PC-9 (cell line): ENCODE measurements at regions not wholly inside any gene's neighbourhood (a gene's known extent, or its start where the extent isn't known, plus 50 kb on each side); places are given as distances from the start of the nearest gene placed in this dataset.

Source experiments
- BruUV-seq: library from RNA; stranded (reverse); fragments of 400-500 nt; replicated peaks from 2 replicates; lab custom pipeline; 2021; lab: Mats Ljungman, UMichigan
- CTCF ChIA-PET: fragments of 300-600 bp; sonication (Branson Sonifier 250); formaldehyde crosslinking; loops from one replicate; lab custom pipeline; 2022; ENCODE audit warnings: antibody characterized with exemption; lab: Charles Lee
- POLR2A ChIA-PET: fragments of 300-600 bp; sonication (Branson Sonifier 250); formaldehyde crosslinking; loops from one replicate; lab custom pipeline; 2022; ENCODE audit warnings: antibody characterized with exemption; ENCODE audit not compliant: unreplicated experiment; lab: Charles Lee
- DNase-seq, 2 experiments: peaks; one replicate each; pipeline versions ENCODE4 v3.0.0 to v3.0.0-alpha.2; 2015 to 2022; ENCODE audit warnings: mixed read lengths in 1 of 2
- H2AFZ ChIP-seq: fragments of 200-600 bp; sonication (generic); 2 replicates; pipeline ENCODE4 v1.8.1; 2017; ENCODE audit warnings: antibody characterized with exemption
- H3F3A ChIP-seq: fragments of 200-600 bp; sonication (generic); 2 replicates; pipeline ENCODE4 v1.8.1; 2017; ENCODE audit warnings: antibody characterized with exemption, mild to moderate bottlenecking, low read depth; ENCODE audit not compliant: insufficient read depth
- H3K27ac ChIP-seq: fragments of 200-600 bp; sonication (generic); 2 replicates; pipeline ENCODE4 v1.6.1; 2016; ENCODE audit warnings: mixed run types
- H3K27me3 ChIP-seq: fragments of 200-600 bp; sonication (generic); 2 replicates; pipeline ENCODE4 v1.6.1; 2016; ENCODE audit warnings: low read depth, mixed run types; ENCODE audit not compliant: insufficient read depth
- H3K36me3 ChIP-seq: fragments of 200-600 bp; sonication (generic); 2 replicates; pipeline ENCODE4 v1.6.1; 2016; ENCODE audit warnings: low read depth, mixed run types
- H3K4me1 ChIP-seq: fragments of 200-600 bp; sonication (generic); replicated peaks from 2 replicates; pipeline ENCODE4 v1.6.1; 2016; ENCODE audit warnings: mixed run types; ENCODE audit not compliant: insufficient read depth
- H3K4me2 ChIP-seq: fragments of 200-600 bp; sonication (generic); 2 replicates; pipeline ENCODE4 v1.6.1; 2017; ENCODE audit warnings: mixed run types
- H3K4me3 ChIP-seq: fragments of 200-600 bp; sonication (generic); 2 replicates; pipeline ENCODE4 v1.6.1; 2016; ENCODE audit warnings: mixed run types
- H3K79me2 ChIP-seq: fragments of 200-600 bp; sonication (generic); 2 replicates; pipeline ENCODE4 v1.6.1; 2017; ENCODE audit warnings: low read depth, mixed run types
- H3K9me2 ChIP-seq: fragments of 200-600 bp; sonication (generic); 2 replicates; pipeline ENCODE4 v1.8.1; 2017; ENCODE audit warnings: mild to moderate bottlenecking; ENCODE audit not compliant: insufficient read depth
- H3K9me3 ChIP-seq: fragments of 200-600 bp; sonication (generic); 2 replicates; pipeline ENCODE4 v1.8.1; 2016; ENCODE audit warnings: low read depth; ENCODE audit not compliant: insufficient read depth
- H4K20me1 ChIP-seq: fragments of 200-600 bp; sonication (generic); 2 replicates; pipeline ENCODE4 v1.8.1; 2017; ENCODE audit not compliant: insufficient read depth
- CTCF ChIP-seq: fragments of 200-600 bp; sonication (generic); conservative IDR thresholded peaks from 2 replicates; pipeline ENCODE4 v1.6.1; 2017; ENCODE audit warnings: mixed run types, antibody characterized with exemption, mild to moderate bottlenecking, moderate library complexity
- EZH2 ChIP-seq: fragments of 200-600 bp; sonication (generic); IDR thresholded peaks from 2 replicates; pipeline ENCODE4 v1.8.0; 2017; ENCODE audit warnings: antibody characterized with exemption, low read depth
- intact Hi-C: fragments of 100-400 bp; cut with micrococcal nuclease; formaldehyde crosslinking; loops from one replicate; pipeline ENCODE4 v1.10.0; 2022; ENCODE audit not compliant: unreplicated experiment

- CTCF ChIA-PET: no interaction called here
- Histone ChIP-seq H3F3A (no peaks in the 10 kb centered on the region), H3K79me2 (no peaks in the 10 kb centered on the region), H3K27ac (no peak overlapping the region), H3K4me1 (no peaks in the 10 kb centered on the region), H4K20me1 (no peaks in the 10 kb centered on the region), H3K9me3 (no peaks in the 10 kb centered on the region), H3K4me2 (no peak overlapping the region), H3K4me3 (no peak overlapping the region), H2AFZ (no peak overlapping the region), H3K9me2 (no peaks in the 10 kb centered on the region), H3K27me3 (peaks cover 47% of the 10 kb centered on the region), H3K36me3 (no peaks in the 10 kb centered on the region)
- no TSS peak for BruUV-seq
- POLR2A ChIA-PET: no interaction called here
- intact Hi-C loops: no loop called here
- TF ChIP-seq EZH2 (no peak), CTCF (no peak)
- no peak for DNase-seq
These were observed 72.2 kb downstream of the CRLF2 start for GRCh38 chrX:1140236-1140681.

DNA sequence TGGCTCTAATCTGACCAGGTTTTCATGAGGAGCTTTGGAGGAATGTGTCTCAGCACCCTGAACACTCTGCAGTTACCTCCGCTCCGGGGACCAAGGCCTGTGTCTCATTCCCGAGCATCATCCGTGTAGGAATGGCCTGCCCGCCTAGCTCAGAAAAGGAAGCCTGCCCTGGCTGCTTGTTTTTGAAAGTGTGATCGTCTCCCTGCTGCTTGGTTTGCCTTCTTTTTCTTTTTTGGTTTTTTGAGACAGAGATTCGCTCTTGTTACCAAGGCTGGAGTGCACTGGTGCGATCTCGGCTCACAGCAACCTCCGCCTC, 73.3 kb downstream of the CRLF2 start:
- ChIA-PET CTCF (no interaction called here), POLR2A (no interaction called here)
- H3K27ac ChIP-seq: no peak overlapping the region
- no peak overlapping the region for H3K4me3 ChIP-seq
- H3K9me3 ChIP-seq: no peaks in the 10 kb centered on the region
- H3K9me2 ChIP-seq: no peaks in the 10 kb centered on the region
- DNase-seq: no peak
- H3K4me1 ChIP-seq: no peaks in the 10 kb centered on the region
- H4K20me1 ChIP-seq: no peaks in the 10 kb centered on the region
- H3K27me3 ChIP-seq: peaks cover 54% of the 10 kb centered on the region
- no peak overlapping the region for H2AFZ ChIP-seq
- no peaks in the 10 kb centered on the region for H3F3A ChIP-seq
- BruUV-seq: no TSS peak
- no peak overlapping the region for H3K4me2 ChIP-seq
- no peaks in the 10 kb centered on the region for H3K79me2 ChIP-seq
- intact Hi-C loops: no loop called here
- TF ChIP-seq EZH2: no peak
- TF ChIP-seq CTCF: no peak
- H3K36me3 ChIP-seq: no peaks in the 10 kb centered on the region

- intact Hi-C loops: no loop called here
- Histone ChIP-seq H3K4me1 (no peaks in the 10 kb centered on the region), H3K27ac (no peak overlapping the region), H3K9me2 (no peaks in the 10 kb centered on the region), H2AFZ (no peak overlapping the region), H4K20me1 (no peaks in the 10 kb centered on the region), H3K36me3 (no peaks in the 10 kb centered on the region), H3K4me2 (no peak overlapping the region), H3K27me3 (peaks cover 59% of the 10 kb centered on the region), H3K9me3 (no peaks in the 10 kb centered on the region), H3K4me3 (no peak overlapping the region), H3F3A (no peaks in the 10 kb centered on the region), H3K79me2 (no peaks in the 10 kb centered on the region)
- ChIA-PET CTCF (no interaction called here), POLR2A (no interaction called here)
- no peak for DNase-seq
- no peak for TF ChIP-seq CTCF
- no peak for TF ChIP-seq EZH2
- no TSS peak for BruUV-seq
These were observed 73.8 kb downstream of the CRLF2 start for GRCh38 chrX:1138476-1139184.
